ENCODE measurements at regions not wholly inside any gene's neighbourhood (a gene's known extent, or its start where the extent isn't known, plus 50 kb on each side); places are given as distances from the start of the nearest gene placed in this dataset.

- Histone ChIP-seq H3K4me3 (no peak overlapping the region), H3K36me3 (no peaks in the 10 kb centered on the region), H3K9me3 (no peaks in the 10 kb centered on the region), H3K4me1 (replicated peaks) (no peaks in the 10 kb centered on the region), H3K27ac (no peak overlapping the region), H3K27me3 (replicated peaks; ENCODE audit: insufficient read depth) (no peaks in the 10 kb centered on the region)
- DNase-seq (ENCODE audit: low spot score) = no peak
- intact Hi-C loops (cut with DNase I) = no loop called here
- 59% methylated on average over 3 of the region's 3 CpGs for WGBS
- TF ChIP-seq POLR2AphosphoS5 (IDR thresholded peaks at IDR 0.05) (no peak), POLR2A (IDR thresholded peaks at IDR 0.05) (no peak), CTCF (IDR thresholded peaks at IDR 0.05) (no peak)
Measured at GRCh38 chr17:71881041-71881440, 239.8 kb upstream of the SOX9 start.

GRCh38 chr17:71881581-71881980 is 239.2 kb upstream of the SOX9 start:
- intact Hi-C loops (cut with DNase I) = no loop called here
- Histone ChIP-seq H3K4me1 (replicated peaks) (no peaks in the 10 kb centered on the region), H3K27me3 (replicated peaks; ENCODE audit: insufficient read depth) (no peaks in the 10 kb centered on the region), H3K4me3 (no peak overlapping the region), H3K9me3 (no peaks in the 10 kb centered on the region), H3K27ac (no peak overlapping the region), H3K36me3 (no peaks in the 10 kb centered on the region)
- DNase-seq (ENCODE audit: low spot score) = no peak
- TF ChIP-seq POLR2AphosphoS5 (IDR thresholded peaks at IDR 0.05) (no peak), POLR2A (IDR thresholded peaks at IDR 0.05) (no peak), CTCF (IDR thresholded peaks at IDR 0.05) (no peak)
- 78% methylated on average over 2 of the region's 2 CpGs for WGBS

- no peaks in the 10 kb centered on the region for H3K4me1 ChIP-seq (replicated peaks)
- no peak for DNase-seq (ENCODE audit: low spot score)
- no peaks in the 10 kb centered on the region for H3K36me3 ChIP-seq
- no peaks in the 10 kb centered on the region for H3K9me3 ChIP-seq
- 85% methylated on average over 2 of the region's 2 CpGs for WGBS
- no peak overlapping the region for H3K27ac ChIP-seq
- H3K4me3 ChIP-seq = no peak overlapping the region
- TF ChIP-seq POLR2A (IDR thresholded peaks at IDR 0.05) = no peak
- TF ChIP-seq POLR2AphosphoS5 (IDR thresholded peaks at IDR 0.05) = no peak
- TF ChIP-seq CTCF (IDR thresholded peaks at IDR 0.05) = no peak
- intact Hi-C loops (cut with DNase I) = no loop called here
- H3K27me3 ChIP-seq (replicated peaks; ENCODE audit: insufficient read depth) = no peaks in the 10 kb centered on the region
Measured at GRCh38 chr17:71883258-71883657, 237.6 kb upstream of the SOX9 start.

- 90% methylated on average over 3 of the region's 3 CpGs for WGBS
- DNase-seq (ENCODE audit: low spot score) = no peak
- H3K36me3 ChIP-seq = no peaks in the 10 kb centered on the region
- intact Hi-C loops (cut with DNase I) = no loop called here
- no peak overlapping the region for H3K4me3 ChIP-seq
- no peak for TF ChIP-seq POLR2AphosphoS5 (IDR thresholded peaks at IDR 0.05)
- H3K27ac ChIP-seq = no peak overlapping the region
- H3K27me3 ChIP-seq (replicated peaks; ENCODE audit: insufficient read depth) = no peaks in the 10 kb centered on the region
- H3K9me3 ChIP-seq = no peaks in the 10 kb centered on the region
- H3K4me1 ChIP-seq (replicated peaks) = no peaks in the 10 kb centered on the region
Measured at GRCh38 chr17:71883845-71884244, 237.0 kb upstream of the SOX9 start.

- no peak overlapping the region for H3K27ac ChIP-seq
- no peak for DNase-seq (ENCODE audit: low spot score)
- no peaks in the 10 kb centered on the region for H3K4me1 ChIP-seq (replicated peaks)
- no peak overlapping the region for H3K4me3 ChIP-seq
- no peaks in the 10 kb centered on the region for H3K27me3 ChIP-seq (replicated peaks; ENCODE audit: insufficient read depth)
- no peaks in the 10 kb centered on the region for H3K9me3 ChIP-seq
- TF ChIP-seq POLR2A (IDR thresholded peaks at IDR 0.05) (no peak), CTCF (IDR thresholded peaks at IDR 0.05) (no peak), POLR2AphosphoS5 (IDR thresholded peaks at IDR 0.05) (no peak)
- intact Hi-C loops (cut with DNase I) = no loop called here
- no peaks in the 10 kb centered on the region for H3K36me3 ChIP-seq
Measured at GRCh38 chr17:71885662-71886061, 235.2 kb upstream of the SOX9 start.
